GM12875 (cell line): ENCODE measurements at regions not wholly inside any gene's neighbourhood (a gene's known extent, or its start where the extent isn't known, plus 50 kb on each side); places are given as distances from the start of the nearest gene placed in this dataset.
"Not testable (repeated sequence)": the region's sequence is repeated elsewhere in the genome, so short reads cannot be mapped to it uniquely, and the experiment has no call there.

ENCODE experiments used
- H3K4me3 ChIP-seq: one replicate; pipeline ENCODE4 v1.5.1; 2011; ENCODE audit warnings: low read depth, low read length, control low read depth
- TF ChIP-seq, protein P1 (sequence below): IDR thresholded peaks from 2 replicates; pipeline ENCODE4 v1.5.1; 2011; ENCODE audit warnings: low read depth, mild to moderate bottlenecking, control low read depth, inconsistent platforms, low read length, moderate library complexity, borderline replicate concordance; ENCODE audit not compliant: insufficient read depth

DNA sequence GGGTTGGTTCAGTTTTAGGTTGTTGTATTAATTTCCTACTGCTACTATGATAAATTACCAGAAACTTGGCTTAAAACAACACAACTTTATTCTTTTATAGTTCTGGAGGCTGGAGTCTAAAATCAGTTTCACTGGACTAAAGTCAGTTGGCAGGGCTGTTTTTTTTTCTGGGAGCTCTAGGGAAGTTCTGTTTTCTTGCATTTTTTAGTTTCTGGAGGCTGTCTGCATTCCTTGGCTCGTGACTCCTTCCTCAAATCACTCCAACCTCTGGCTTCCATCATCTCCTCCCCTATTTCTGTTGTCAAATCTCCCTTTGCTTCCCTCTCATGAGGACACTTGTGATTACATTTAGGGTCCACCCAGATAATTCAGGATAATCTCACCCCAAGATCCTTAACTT lies 51.3 kb upstream of the SUB1 start:
- no peak overlapping the region for H3K4me3 ChIP-seq
- TF ChIP-seq, protein P1, sequence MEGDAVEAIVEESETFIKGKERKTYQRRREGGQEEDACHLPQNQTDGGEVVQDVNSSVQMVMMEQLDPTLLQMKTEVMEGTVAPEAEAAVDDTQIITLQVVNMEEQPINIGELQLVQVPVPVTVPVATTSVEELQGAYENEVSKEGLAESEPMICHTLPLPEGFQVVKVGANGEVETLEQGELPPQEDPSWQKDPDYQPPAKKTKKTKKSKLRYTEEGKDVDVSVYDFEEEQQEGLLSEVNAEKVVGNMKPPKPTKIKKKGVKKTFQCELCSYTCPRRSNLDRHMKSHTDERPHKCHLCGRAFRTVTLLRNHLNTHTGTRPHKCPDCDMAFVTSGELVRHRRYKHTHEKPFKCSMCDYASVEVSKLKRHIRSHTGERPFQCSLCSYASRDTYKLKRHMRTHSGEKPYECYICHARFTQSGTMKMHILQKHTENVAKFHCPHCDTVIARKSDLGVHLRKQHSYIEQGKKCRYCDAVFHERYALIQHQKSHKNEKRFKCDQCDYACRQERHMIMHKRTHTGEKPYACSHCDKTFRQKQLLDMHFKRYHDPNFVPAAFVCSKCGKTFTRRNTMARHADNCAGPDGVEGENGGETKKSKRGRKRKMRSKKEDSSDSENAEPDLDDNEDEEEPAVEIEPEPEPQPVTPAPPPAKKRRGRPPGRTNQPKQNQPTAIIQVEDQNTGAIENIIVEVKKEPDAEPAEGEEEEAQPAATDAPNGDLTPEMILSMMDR: no peak

GRCh38 chr5:32531885-32532520 lies 53.4 kb upstream of the SUB1 start:
- TF ChIP-seq, protein P1: no peak
- peak overlapping the region; percentile 7 for H3K4me3 ChIP-seq

GRCh38 chr5:32527321-32527720 lies 58.0 kb upstream of the SUB1 start:
- not testable (repeated sequence) for H3K4me3 ChIP-seq

- no peak overlapping the region for H3K4me3 ChIP-seq
- TF ChIP-seq, protein P1: no peak
Observed at GRCh38 chr5:32526810-32527209, 58.5 kb upstream of the SUB1 start.

DNA sequence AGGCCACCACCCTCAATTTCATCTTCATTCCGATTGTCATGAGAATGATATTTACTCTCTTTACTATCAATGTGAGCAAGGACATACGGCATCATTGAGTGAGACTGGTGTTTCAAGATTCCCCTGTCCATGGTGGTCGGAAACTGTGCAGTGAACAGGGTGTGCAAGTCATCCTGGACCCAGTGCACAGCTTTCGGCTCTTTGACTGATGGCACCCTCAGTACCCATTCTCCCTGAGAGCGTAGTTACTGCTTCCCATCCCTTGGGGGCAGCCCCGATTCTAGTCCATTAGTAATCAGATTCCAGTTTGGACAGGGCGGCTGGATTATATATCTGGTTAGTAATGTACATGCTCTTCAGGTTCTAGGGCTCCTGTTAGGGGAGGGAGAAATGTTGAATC lies 61.7 kb upstream of the SUB1 start:
- TF ChIP-seq, protein P1: peak; percentile 23; the same call in 1 of the 2 replicates
- no peak overlapping the region for H3K4me3 ChIP-seq

DNA sequence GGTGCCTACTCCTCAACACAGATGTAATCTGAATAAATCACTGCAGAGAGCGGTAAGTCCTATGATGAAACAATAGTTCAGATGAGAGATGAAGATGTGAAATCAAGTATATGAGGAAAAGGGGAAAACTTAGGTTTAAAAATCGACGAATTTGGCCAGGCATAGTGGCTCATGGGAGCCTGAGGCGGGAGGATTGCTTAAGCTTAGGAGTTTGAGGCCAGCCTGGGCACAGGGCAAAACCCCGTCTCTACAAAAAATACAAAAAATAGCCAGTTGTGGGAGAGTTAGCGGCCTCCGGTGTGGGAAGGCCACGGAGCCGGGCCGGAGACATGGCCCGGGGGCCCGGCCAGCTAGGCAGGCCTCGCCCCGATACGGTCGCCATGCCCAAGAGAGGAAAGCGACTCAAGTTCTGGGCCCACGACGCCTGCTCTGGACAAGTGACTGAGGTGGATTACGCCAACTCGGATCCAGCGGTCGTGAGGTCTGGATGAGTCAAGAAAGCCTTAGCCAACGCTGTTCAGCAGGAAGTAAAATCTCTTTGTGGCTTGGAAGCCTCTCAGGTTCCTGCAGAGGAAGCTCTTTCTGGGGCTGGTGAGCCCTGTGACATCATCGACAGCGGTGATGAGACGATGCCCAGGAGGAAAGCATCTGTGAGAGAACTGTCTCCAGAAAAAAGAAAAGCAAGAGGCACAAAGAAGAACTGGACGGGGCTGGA lies 62.8 kb upstream of the SUB1 start:
- H3K4me3 ChIP-seq: no peak overlapping the region
- TF ChIP-seq, protein P1: no peak

DNA sequence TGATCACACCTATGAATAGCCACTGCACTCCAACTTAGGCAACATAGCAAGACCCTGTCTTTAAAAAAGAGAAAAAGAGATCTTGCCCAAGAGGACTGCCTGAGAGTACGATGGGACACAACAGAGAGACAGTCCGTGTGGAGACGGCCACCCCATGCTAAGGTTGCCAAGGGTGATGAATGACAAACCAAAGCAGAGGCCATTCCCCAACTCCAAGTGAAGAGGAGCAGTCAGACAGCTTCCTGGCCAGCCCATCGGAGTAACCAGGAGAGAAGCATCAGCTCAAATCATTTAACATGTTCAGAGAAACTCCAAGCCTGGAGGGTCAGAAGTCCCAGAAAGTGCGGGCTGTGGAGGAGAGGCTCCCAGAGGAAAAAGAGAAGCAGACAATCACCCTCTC lies 63.9 kb upstream of the SUB1 start:
- TF ChIP-seq, protein P1: no peak
- no peak overlapping the region for H3K4me3 ChIP-seq

DNA sequence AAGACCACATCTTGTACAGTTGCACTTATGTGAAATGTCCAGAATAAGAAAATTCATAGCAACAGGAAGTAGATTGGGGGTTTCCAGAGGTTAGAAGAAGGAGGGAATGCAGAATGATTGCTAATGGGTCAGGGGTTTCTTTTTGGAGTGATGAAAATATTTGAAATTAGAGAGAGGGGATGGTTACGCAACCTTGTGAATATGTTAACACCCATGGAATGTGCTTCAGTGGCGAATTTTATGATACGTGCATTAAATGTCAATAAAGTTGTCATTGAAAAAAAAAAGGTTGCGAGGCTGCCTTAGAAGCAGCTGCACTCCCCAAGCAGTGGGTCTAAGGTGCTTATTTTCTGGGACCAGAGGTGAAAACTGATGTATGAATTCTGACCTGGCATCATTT lies 64.4 kb upstream of the SUB1 start:
- no peak overlapping the region for H3K4me3 ChIP-seq
- TF ChIP-seq, protein P1: no peak
